ENCODE measurements at regions not wholly inside any gene's neighbourhood (a gene's known extent, or its start where the extent isn't known, plus 50 kb on each side); places are given as distances from the start of the nearest gene placed in this dataset.

DNA sequence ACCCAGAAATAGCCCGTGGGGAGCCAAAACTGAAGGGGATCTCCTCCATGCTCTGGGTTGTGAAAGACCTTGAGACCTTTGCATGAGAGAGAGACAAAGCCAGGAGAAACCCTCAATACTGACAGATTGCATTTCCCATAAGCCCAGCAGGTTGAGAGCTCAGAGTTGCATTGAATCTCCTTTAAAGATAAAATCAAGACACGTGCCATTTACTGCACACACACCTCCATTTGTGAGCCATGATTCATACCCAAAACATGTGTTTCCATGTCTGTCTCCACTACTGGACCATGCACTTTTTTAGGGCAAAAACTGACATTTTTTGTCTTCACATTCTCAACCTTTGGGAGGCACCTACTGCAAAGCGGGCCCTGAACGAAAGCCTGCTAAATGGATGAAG lies 144.0 kb upstream of the NRIP1 start:
- no peak for ATAC-seq
- peaks cover 11 to 12% of the 10 kb centered on the region in 2 donors for H3K4me1 Mint-ChIP-seq
- no peak overlapping the region for H3K27ac Mint-ChIP-seq

DNA sequence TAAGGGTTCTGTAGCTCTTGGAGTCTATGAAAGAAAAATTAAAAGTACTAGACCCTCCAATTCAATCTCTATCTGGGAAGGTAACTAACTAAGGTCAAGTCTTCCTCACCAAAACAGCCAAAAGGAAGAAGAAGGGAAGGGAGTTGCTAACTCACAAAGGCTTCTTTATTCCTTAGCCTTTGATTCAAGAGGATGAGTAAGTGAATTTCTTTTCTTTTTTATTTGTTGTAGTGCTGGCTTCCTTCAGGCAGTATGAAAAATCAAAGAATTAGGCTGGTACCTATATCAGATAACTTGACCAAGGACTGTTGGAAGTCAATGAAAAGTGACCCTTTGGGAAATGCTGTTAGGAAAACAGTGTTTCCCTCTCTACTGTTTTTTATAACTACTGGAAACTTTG lies 144.4 kb upstream of the NRIP1 start:
- no peaks in the 10 kb centered on the region for H3K36me3 Mint-ChIP-seq
- Histone ChIP-seq H3K9me3 (ENCODE audit: control insufficient read depth, insufficient read depth, low read length) (no peaks in the 10 kb centered on the region), H3K4me1 (ENCODE audit: control insufficient read depth, insufficient read depth, low read length) (no peaks in the 10 kb centered on the region), H3K36me3 (ENCODE audit: control insufficient read depth, insufficient read depth, low read length) (no peaks in the 10 kb centered on the region), H3K27me3 (ENCODE audit: control insufficient read depth, insufficient read depth, low read length) (no peaks in the 10 kb centered on the region), H3K4me3 (ENCODE audit: low read length) (no peak overlapping the region), H3K27ac (ENCODE audit: low read length) (no peak overlapping the region)
- DNase-seq = no peak
- TF ChIP-seq, protein P1, sequence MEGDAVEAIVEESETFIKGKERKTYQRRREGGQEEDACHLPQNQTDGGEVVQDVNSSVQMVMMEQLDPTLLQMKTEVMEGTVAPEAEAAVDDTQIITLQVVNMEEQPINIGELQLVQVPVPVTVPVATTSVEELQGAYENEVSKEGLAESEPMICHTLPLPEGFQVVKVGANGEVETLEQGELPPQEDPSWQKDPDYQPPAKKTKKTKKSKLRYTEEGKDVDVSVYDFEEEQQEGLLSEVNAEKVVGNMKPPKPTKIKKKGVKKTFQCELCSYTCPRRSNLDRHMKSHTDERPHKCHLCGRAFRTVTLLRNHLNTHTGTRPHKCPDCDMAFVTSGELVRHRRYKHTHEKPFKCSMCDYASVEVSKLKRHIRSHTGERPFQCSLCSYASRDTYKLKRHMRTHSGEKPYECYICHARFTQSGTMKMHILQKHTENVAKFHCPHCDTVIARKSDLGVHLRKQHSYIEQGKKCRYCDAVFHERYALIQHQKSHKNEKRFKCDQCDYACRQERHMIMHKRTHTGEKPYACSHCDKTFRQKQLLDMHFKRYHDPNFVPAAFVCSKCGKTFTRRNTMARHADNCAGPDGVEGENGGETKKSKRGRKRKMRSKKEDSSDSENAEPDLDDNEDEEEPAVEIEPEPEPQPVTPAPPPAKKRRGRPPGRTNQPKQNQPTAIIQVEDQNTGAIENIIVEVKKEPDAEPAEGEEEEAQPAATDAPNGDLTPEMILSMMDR (IDR thresholded peaks at IDR 0.05) = no peak
- H3K9me3 Mint-ChIP-seq = no peaks in the 10 kb centered on the region
- intact Hi-C loops (cut with micrococcal nuclease) = no loop called here
- H3K27ac Mint-ChIP-seq = no peak overlapping the region
- peaks cover 8 to 14% of the 10 kb centered on the region in 2 donors for H3K27me3 Mint-ChIP-seq (ENCODE audit: low read depth in 2 of 2)
- H3K4me1 Mint-ChIP-seq = peaks cover 11 to 12% of the 10 kb centered on the region in 2 donors
- no peak for ATAC-seq
- no peak overlapping the region for H3K4me3 Mint-ChIP-seq

More for the DNA sequence above, 144.0 kb upstream of the NRIP1 start:
- no peaks in the 10 kb centered on the region for H3K9me3 ChIP-seq (ENCODE audit: control insufficient read depth, insufficient read depth, low read length)
- WGBS (ENCODE audit: insufficient coverage) = 89% methylated on average over 4 of the region's 4 CpGs
- H3K27ac ChIP-seq (ENCODE audit: low read length) = no peak overlapping the region
- no peak for DNase-seq
- no peaks in the 10 kb centered on the region for H3K4me1 ChIP-seq (ENCODE audit: control insufficient read depth, insufficient read depth, low read length)
- H3K36me3 ChIP-seq (ENCODE audit: control insufficient read depth, insufficient read depth, low read length) = no peaks in the 10 kb centered on the region
- H3K4me3 ChIP-seq (ENCODE audit: low read length) = no peak overlapping the region
- H3K27me3 ChIP-seq (ENCODE audit: control insufficient read depth, insufficient read depth, low read length) = no peaks in the 10 kb centered on the region
- TF ChIP-seq, protein P1 (IDR thresholded peaks at IDR 0.05) = no peak
- peaks cover 8 to 14% of the 10 kb centered on the region in 2 donors for H3K27me3 Mint-ChIP-seq (ENCODE audit: low read depth in 2 of 2)
- intact Hi-C loops (cut with micrococcal nuclease) = no loop called here
- H3K9me3 Mint-ChIP-seq = no peaks in the 10 kb centered on the region
- no peaks in the 10 kb centered on the region for H3K36me3 Mint-ChIP-seq
- H3K4me3 Mint-ChIP-seq = no peak overlapping the region

DNA sequence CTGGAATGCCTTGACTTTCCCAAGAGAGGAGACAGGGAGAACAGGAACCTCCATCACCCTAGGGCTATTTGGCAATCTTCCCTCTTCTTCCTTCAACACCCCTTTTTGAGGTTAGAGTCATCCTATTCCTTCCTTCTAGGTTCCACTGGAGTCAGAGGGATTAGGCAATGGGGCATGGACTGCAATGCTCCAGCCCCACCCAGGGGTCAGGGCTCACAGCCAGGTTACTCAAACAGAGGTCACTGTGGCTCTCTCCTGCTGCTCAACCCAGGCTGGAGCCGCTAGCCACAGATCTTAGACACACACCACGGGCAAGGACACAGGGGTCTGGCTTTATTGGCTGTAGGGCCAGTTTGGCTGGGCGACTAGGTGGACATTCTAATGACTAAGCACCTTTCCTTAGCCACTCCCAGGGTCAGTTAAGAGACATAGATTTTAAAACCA lies 145.5 kb upstream of the NRIP1 start:
- ATAC-seq = no peak
- H3K27ac Mint-ChIP-seq = no peak overlapping the region

More for the DNA sequence above, 145.5 kb upstream of the NRIP1 start:
- Mint-ChIP-seq H3K9me3 (no peaks in the 10 kb centered on the region), H3K36me3 (no peaks in the 10 kb centered on the region), H3K27me3 (ENCODE audit: low read depth in 2 of 2) (peaks cover 8 to 12% of the 10 kb centered on the region in 2 donors), H3K4me1 (peaks cover 11 to 12% of the 10 kb centered on the region in 2 donors), H3K4me3 (no peak overlapping the region)
- intact Hi-C loops (cut with micrococcal nuclease) = no loop called here
- Histone ChIP-seq H3K27me3 (ENCODE audit: control insufficient read depth, insufficient read depth, low read length) (no peaks in the 10 kb centered on the region), H3K9me3 (ENCODE audit: control insufficient read depth, insufficient read depth, low read length) (no peaks in the 10 kb centered on the region), H3K27ac (ENCODE audit: low read length) (peak overlapping the region; percentile 3), H3K4me1 (ENCODE audit: control insufficient read depth, insufficient read depth, low read length) (no peaks in the 10 kb centered on the region), H3K36me3 (ENCODE audit: control insufficient read depth, insufficient read depth, low read length) (no peaks in the 10 kb centered on the region), H3K4me3 (ENCODE audit: low read length) (no peak overlapping the region)
- TF ChIP-seq, protein P1 (IDR thresholded peaks at IDR 0.05) = no peak
- WGBS (ENCODE audit: insufficient coverage) = 84% methylated on average over 3 of the region's 3 CpGs
- no peak for DNase-seq
